SK-N-SH (cell line): ENCODE measurements at regions not wholly inside any gene's neighbourhood (a gene's known extent, or its start where the extent isn't known, plus 50 kb on each side); places are given as distances from the start of the nearest gene placed in this dataset.

ENCODE experiments used
- CTCF ChIA-PET: fragments of 300-600, 350-600 bp; formaldehyde crosslinking; extraction: SDS; loops from one replicate; lab custom pipeline; 2021; lab: Yijun Ruan, JAX
- POLR2A ChIA-PET: fragments of 350-600 bp; sonication (Branson Sonifier 250); formaldehyde crosslinking; extraction: SDS; loops from one replicate; lab custom pipeline; 2020; ENCODE audit warnings: antibody characterized with exemption, inconsistent platforms; lab: Yijun Ruan, JAX
- DNase-seq: peaks from one replicate; pipeline ENCODE4 v3.0.0; 2012
- H2AFZ ChIP-seq: fragments of 200-600 bp; sonication (generic); 2 replicates; pipeline ENCODE4 v1.8.1; 2016; ENCODE audit warnings: antibody characterized with exemption, mild to moderate bottlenecking, low read depth
- H3F3A ChIP-seq: fragments of 200-600 bp; sonication (generic); replicated peaks from 2 replicates; pipeline ENCODE3; 2016; ENCODE audit warnings: antibody characterized with exemption, mild to moderate bottlenecking; ENCODE audit not compliant: insufficient read depth
- H3K27ac ChIP-seq, 2 experiments: fragments of 200-500 bp in 1 of 2; fragments of 200-600 bp in 1 of 2; sonication (Bioruptor generic) in 1 of 2; sonication (generic), shearing (Covaris generic) in 1 of 2; 2 replicates each; pipeline versions ENCODE4 v1.5.1 to v1.6.1; 2014 to 2016; ENCODE audit warnings: low read depth in 2 of 2, inconsistent platforms in 1 of 2, low read length in 1 of 2, mild to moderate bottlenecking in 1 of 2, mixed read lengths in 1 of 2
- H3K27me3 ChIP-seq: fragments of 200-600 bp; sonication (generic), shearing (Covaris generic); 2 replicates; pipeline ENCODE4 v1.6.1; 2016; ENCODE audit warnings: mixed run types; ENCODE audit not compliant: insufficient read depth
- H3K36me3 ChIP-seq, 2 experiments: fragments of 200-500 bp in 1 of 2; fragments of 200-600 bp in 1 of 2; sonication (Bioruptor generic) in 1 of 2; sonication (generic) in 1 of 2; replicated peaks in 1 of 2; 2 replicates each; pipeline versions ENCODE3 to v1.5.1; 2014 to 2016; ENCODE audit warnings: low read length in 1 of 2, mild to moderate bottlenecking in 1 of 2; ENCODE audit not compliant: insufficient read depth in 2 of 2, control insufficient read depth in 1 of 2
- H3K4me1 ChIP-seq, 2 experiments: fragments of 200-500 bp in 1 of 2; fragments of 200-600 bp in 1 of 2; sonication (Bioruptor generic) in 1 of 2; sonication (generic), shearing (Covaris generic) in 1 of 2; 2 replicates each; pipeline versions ENCODE4 v1.5.1 to v1.6.1; 2014 to 2016; ENCODE audit warnings: low read depth in 1 of 2, low read length in 1 of 2, mixed run types in 1 of 2; ENCODE audit not compliant: insufficient read depth in 2 of 2, control insufficient read depth in 1 of 2
- H3K4me2 ChIP-seq: fragments of 200-600 bp; sonication (generic), shearing (Covaris generic); 2 replicates; pipeline ENCODE4 v1.6.1; 2017; ENCODE audit warnings: mixed run types
- H3K4me3 ChIP-seq, 2 experiments: fragments of 200-500 bp in 1 of 2; fragments of 200-600 bp in 1 of 2; sonication (Bioruptor generic) in 1 of 2; sonication (generic), shearing (Covaris generic) in 1 of 2; 2 replicates each; pipeline versions ENCODE4 v1.5.1 to v1.8.1; 2014 to 2016; ENCODE audit warnings: low read depth in 2 of 2, inconsistent platforms in 1 of 2, low read length in 1 of 2, mild to moderate bottlenecking in 1 of 2, mixed read lengths in 1 of 2, moderate library complexity in 1 of 2
- H3K79me2 ChIP-seq: fragments of 200-600 bp; sonication (generic); 2 replicates; pipeline ENCODE4 v1.8.1; 2017; ENCODE audit warnings: mild to moderate bottlenecking; ENCODE audit not compliant: insufficient read depth
- H3K9ac ChIP-seq: fragments of 200-600 bp; sonication (generic); 2 replicates; pipeline ENCODE4 v1.6.1; 2017; ENCODE audit warnings: mixed run types
- H3K9me2 ChIP-seq: fragments of 200-600 bp; sonication (generic); 2 replicates; pipeline ENCODE4 v1.6.1; 2017; ENCODE audit warnings: mixed run types
- H3K9me3 ChIP-seq: fragments of 200-600 bp; sonication (generic); 2 replicates; pipeline ENCODE4 v1.6.1; 2017; ENCODE audit warnings: mixed run types, mild to moderate bottlenecking, moderate library complexity
- H4K20me1 ChIP-seq: fragments of 200-600 bp; sonication (generic); 2 replicates; pipeline ENCODE4 v1.6.1; 2017; ENCODE audit warnings: mild to moderate bottlenecking, mixed run types; ENCODE audit not compliant: insufficient read depth
- CHD2 ChIP-seq: fragments of 150-350 bp; IDR thresholded peaks from 2 replicates; pipeline ENCODE4 v1.6.1; 2018; ENCODE audit warnings: low read length; ENCODE audit not compliant: partially characterized antibody
- ELF1 ChIP-seq: IDR thresholded peaks from 2 replicates; pipeline ENCODE4 v1.4.0; 2012
- FOSL2 ChIP-seq: IDR thresholded peaks from 2 replicates; pipeline ENCODE4 v1.4.0; 2012; ENCODE audit warnings: low read depth, mild to moderate bottlenecking, moderate library complexity, borderline replicate concordance
- FOXJ3 ChIP-seq: sonication (generic); formaldehyde crosslinking; IDR thresholded peaks from 2 replicates; pipeline ENCODE4 v1.5.1; 2020; ENCODE audit warnings: mild to moderate bottlenecking, missing genetic modification reagents
- FOXM1 ChIP-seq: IDR thresholded peaks from 2 replicates; pipeline ENCODE4 v1.4.0; 2012; ENCODE audit warnings: low read depth, mild to moderate bottlenecking
- GABPA ChIP-seq: IDR thresholded peaks from 2 replicates; pipeline ENCODE4 v1.4.0; 2012; ENCODE audit warnings: low read depth, mild to moderate bottlenecking
- JUND ChIP-seq: IDR thresholded peaks from 2 replicates; pipeline ENCODE4 v1.4.0; 2012
- NRF1 ChIP-seq: IDR thresholded peaks from 2 replicates; pipeline ENCODE4 v1.6.1; 2012; ENCODE audit warnings: low read depth, mild to moderate bottlenecking, low read length
- REST ChIP-seq: IDR thresholded peaks from 2 replicates; pipeline ENCODE4 v1.6.1; 2012; ENCODE audit warnings: mild to moderate bottlenecking, low read depth, low read length, moderate library complexity
- SIN3A ChIP-seq: IDR thresholded peaks from 2 replicates; pipeline ENCODE4 v1.6.1; 2012; ENCODE audit warnings: low read depth, mild to moderate bottlenecking, low read length, moderate library complexity, borderline replicate concordance
- TEAD4 ChIP-seq: IDR thresholded peaks from 2 replicates; pipeline ENCODE4 v1.4.0; 2012; ENCODE audit warnings: mild to moderate bottlenecking, borderline replicate concordance; ENCODE audit not compliant: insufficient read depth
- USF2 ChIP-seq: fragments of 150-350 bp; IDR thresholded peaks from 2 replicates; pipeline ENCODE4 v1.6.1; 2017; ENCODE audit warnings: antibody characterized with exemption, low read length, low read depth, borderline replicate concordance
- YY1 ChIP-seq: IDR thresholded peaks from 2 replicates; pipeline ENCODE4 v1.4.0; 2012; ENCODE audit warnings: low read depth, mild to moderate bottlenecking
- WGBS: methylation state at CpG from one replicate; pipeline ENCODE4 v1.1.6; 2017; ENCODE audit warnings: low lambda C conversion rate; 5-methylcytosine and 5-hydroxymethylcytosine counted together
- TF ChIP-seq, protein P1 (sequence below): fragments of 200-600 bp; sonication (generic); IDR thresholded peaks from 2 replicates; pipeline ENCODE4 v1.6.1; 2017; ENCODE audit warnings: antibody characterized with exemption, mild to moderate bottlenecking, moderate library complexity
- TF ChIP-seq, protein P2 (sequence below): IDR thresholded peaks from 2 replicates; pipeline ENCODE4 v1.4.0; 2012; ENCODE audit warnings: low read depth

- Histone ChIP-seq H3K4me1 (no peaks in the 10 kb centered on the region), H3K9me2 (no peaks in the 10 kb centered on the region), H3K4me2 (no peak overlapping the region), H3K36me3 (no peaks in the 10 kb centered on the region), H3K27me3 (peaks cover 10% of the 10 kb centered on the region; the same call in 1 of the 2 replicates), H3F3A (no peaks in the 10 kb centered on the region), H3K4me3 (no peak overlapping the region), H3K27ac (no peak overlapping the region), H3K9me3 (no peaks in the 10 kb centered on the region), H3K9ac (no peak overlapping the region), H3K79me2 (no peaks in the 10 kb centered on the region), H2AFZ (no peak overlapping the region), H4K20me1 (no peaks in the 10 kb centered on the region)
- ChIA-PET CTCF (interaction anchor here (1.1 kb wide), 1 partner anchor 9 kb away, joined by 4 read pairs; no protein-coding TSS in a partner anchor), POLR2A (no interaction called here)
- no peak for TF ChIP-seq JUND
- TF ChIP-seq, protein P1, sequence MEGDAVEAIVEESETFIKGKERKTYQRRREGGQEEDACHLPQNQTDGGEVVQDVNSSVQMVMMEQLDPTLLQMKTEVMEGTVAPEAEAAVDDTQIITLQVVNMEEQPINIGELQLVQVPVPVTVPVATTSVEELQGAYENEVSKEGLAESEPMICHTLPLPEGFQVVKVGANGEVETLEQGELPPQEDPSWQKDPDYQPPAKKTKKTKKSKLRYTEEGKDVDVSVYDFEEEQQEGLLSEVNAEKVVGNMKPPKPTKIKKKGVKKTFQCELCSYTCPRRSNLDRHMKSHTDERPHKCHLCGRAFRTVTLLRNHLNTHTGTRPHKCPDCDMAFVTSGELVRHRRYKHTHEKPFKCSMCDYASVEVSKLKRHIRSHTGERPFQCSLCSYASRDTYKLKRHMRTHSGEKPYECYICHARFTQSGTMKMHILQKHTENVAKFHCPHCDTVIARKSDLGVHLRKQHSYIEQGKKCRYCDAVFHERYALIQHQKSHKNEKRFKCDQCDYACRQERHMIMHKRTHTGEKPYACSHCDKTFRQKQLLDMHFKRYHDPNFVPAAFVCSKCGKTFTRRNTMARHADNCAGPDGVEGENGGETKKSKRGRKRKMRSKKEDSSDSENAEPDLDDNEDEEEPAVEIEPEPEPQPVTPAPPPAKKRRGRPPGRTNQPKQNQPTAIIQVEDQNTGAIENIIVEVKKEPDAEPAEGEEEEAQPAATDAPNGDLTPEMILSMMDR, result peak; percentile 31; the same call in 1 of the 2 replicates
- 11% methylated on average over 5 of the region's 5 CpGs for WGBS
- peak; percentile 3 for DNase-seq
Observed at GRCh38 chr6:85118233-85118632, 331.6 kb upstream of the NT5E start.

GRCh38 chr6:85116475-85116874 lies 333.4 kb upstream of the NT5E start:
- TF ChIP-seq ELF1 (no peak), REST (no peak)
- Histone ChIP-seq H4K20me1 (no peaks in the 10 kb centered on the region), H3K27ac (no peak overlapping the region), H3K9me3 (no peaks in the 10 kb centered on the region), H3K4me3 (no peak overlapping the region), H3K9me2 (no peaks in the 10 kb centered on the region), H3K9ac (no peak overlapping the region), H3K36me3 (no peaks in the 10 kb centered on the region), H3K4me2 (no peak overlapping the region), H3K4me1 (no peaks in the 10 kb centered on the region), H3F3A (no peaks in the 10 kb centered on the region), H3K79me2 (no peaks in the 10 kb centered on the region), H3K27me3 (peaks cover 10% of the 10 kb centered on the region; the same call in 1 of the 2 replicates), H2AFZ (no peak overlapping the region)
- POLR2A ChIA-PET, result no interaction called here
- CTCF ChIA-PET, result interaction anchor here (0.6 to 2.4 kb wide), 2 partner anchors 9 to 40 kb away, joined by 4 to 7 read pairs; no protein-coding TSS in a partner anchor
- 31% methylated on average over 3 of the region's 3 CpGs for WGBS
- no peak for DNase-seq

DNA sequence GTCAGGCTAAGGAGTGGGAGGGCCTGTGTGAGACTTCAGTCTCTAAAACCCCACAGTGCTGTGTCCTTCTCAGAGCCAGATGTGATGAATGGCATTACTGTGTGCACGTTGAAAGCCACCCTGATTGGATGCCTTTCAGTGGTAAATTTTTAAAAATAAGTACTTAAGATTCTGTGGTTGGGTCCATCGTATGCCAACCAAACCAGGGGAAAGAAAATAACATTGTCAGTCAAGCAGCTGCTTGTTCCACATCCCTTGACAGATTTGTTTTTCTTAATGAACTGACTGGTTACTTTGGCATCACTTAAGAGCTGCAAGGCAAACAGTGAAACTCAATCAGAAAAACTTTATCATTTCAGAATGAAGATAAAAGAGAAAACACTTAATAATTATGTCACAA lies 334.0 kb upstream of the NT5E start:
- H3K9ac ChIP-seq, result no peak overlapping the region
- no peaks in the 10 kb centered on the region for H3K9me2 ChIP-seq
- WGBS, result 18% methylated on average over 2 of the region's 2 CpGs
- ChIA-PET POLR2A (no interaction called here), CTCF (interaction anchor here (2.4 kb wide), 1 partner anchor 9 kb away, joined by 7 read pairs; no protein-coding TSS in a partner anchor)
- no peak overlapping the region for H2AFZ ChIP-seq
- H3K79me2 ChIP-seq, result no peaks in the 10 kb centered on the region
- H3K36me3 ChIP-seq, result no peaks in the 10 kb centered on the region
- H3K27me3 ChIP-seq, result peaks cover 10% of the 10 kb centered on the region; the same call in 1 of the 2 replicates
- no peak for DNase-seq
- H3K9me3 ChIP-seq, result no peaks in the 10 kb centered on the region
- H3K4me2 ChIP-seq, result no peak overlapping the region
- no peaks in the 10 kb centered on the region for H4K20me1 ChIP-seq
- no peak overlapping the region for H3K27ac ChIP-seq
- H3K4me3 ChIP-seq, result no peak overlapping the region
- no peaks in the 10 kb centered on the region for H3F3A ChIP-seq
- no peaks in the 10 kb centered on the region for H3K4me1 ChIP-seq
- no peak for TF ChIP-seq FOSL2
- no peak for TF ChIP-seq NRF1
- no peak for TF ChIP-seq TEAD4
- no peak for TF ChIP-seq SIN3A
- TF ChIP-seq YY1, result no peak
- no peak for TF ChIP-seq FOXM1
- no peak for TF ChIP-seq USF2
- TF ChIP-seq, protein P2, sequence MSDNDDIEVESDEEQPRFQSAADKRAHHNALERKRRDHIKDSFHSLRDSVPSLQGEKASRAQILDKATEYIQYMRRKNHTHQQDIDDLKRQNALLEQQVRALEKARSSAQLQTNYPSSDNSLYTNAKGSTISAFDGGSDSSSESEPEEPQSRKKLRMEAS, result no peak
- TF ChIP-seq GABPA, result no peak
- TF ChIP-seq CHD2, result no peak
- TF ChIP-seq FOXJ3 (CRISPR knock-in tag), result no peak
